ENCODE measurements at regions not wholly inside any gene's neighbourhood (a gene's known extent, or its start where the extent isn't known, plus 50 kb on each side); places are given as distances from the start of the nearest gene placed in this dataset.
"Not testable (repeated sequence)": the region's sequence is repeated elsewhere in the genome, so short reads cannot be mapped to it uniquely, and the experiment has no call there.

- DNase-seq (ENCODE audit: low read depth): no peak
These were observed 347.0 kb upstream of the MTPN start for GRCh38 chr7:136324073-136324704.

- DNase-seq (ENCODE audit: low read depth): no peak
These were observed 335.4 kb upstream of the MTPN start for GRCh38 chr7:136312592-136312991.

- DNase-seq (ENCODE audit: low read depth): no peak
These were observed 332.2 kb upstream of the MTPN start for GRCh38 chr7:136309407-136309806.

- DNase-seq (ENCODE audit: low read depth): no peak
These were observed 331.1 kb upstream of the MTPN start for GRCh38 chr7:136308230-136308629.

- DNase-seq (ENCODE audit: low read depth): no peak
These were observed 326.0 kb upstream of the MTPN start for GRCh38 chr7:136303162-136303561.

- no peak for DNase-seq (ENCODE audit: low read depth)
These were observed 324.9 kb upstream of the MTPN start for GRCh38 chr7:136302049-136302448.

- DNase-seq (ENCODE audit: low read depth): no peak
These were observed 317.8 kb upstream of the MTPN start for GRCh38 chr7:136294977-136295376.

GRCh38 chr7:136293841-136294391, 316.8 kb upstream of the MTPN start:
- no peak for DNase-seq (ENCODE audit: low read depth)

- DNase-seq (ENCODE audit: low read depth): no peak
These were observed 316.1 kb upstream of the MTPN start for GRCh38 chr7:136293272-136293671.

- no peak for DNase-seq (ENCODE audit: low read depth)
These were observed 315.2 kb upstream of the MTPN start for GRCh38 chr7:136292365-136292764.

- no peak for DNase-seq (ENCODE audit: low read depth)
These were observed 313.2 kb upstream of the MTPN start for GRCh38 chr7:136290351-136290750.

- no peak for DNase-seq (ENCODE audit: low read depth)
These were observed 300.9 kb upstream of the MTPN start for GRCh38 chr7:136278057-136278456.

- no peak for DNase-seq (ENCODE audit: low read depth)
These were observed 298.6 kb upstream of the MTPN start for GRCh38 chr7:136275794-136276193.

- DNase-seq (ENCODE audit: low read depth): no peak
These were observed 297.6 kb upstream of the MTPN start for GRCh38 chr7:136274636-136275345.

- DNase-seq (ENCODE audit: low read depth): no peak
These were observed 295.8 kb upstream of the MTPN start for GRCh38 chr7:136272934-136273333.

GRCh38 chr7:136267822-136268221, 290.7 kb upstream of the MTPN start:
- DNase-seq (ENCODE audit: low read depth): no peak

GRCh38 chr7:136266457-136266856, 289.3 kb upstream of the MTPN start:
- DNase-seq (ENCODE audit: low read depth): no peak

- DNase-seq (ENCODE audit: low read depth): not testable (repeated sequence)
These were observed 287.1 kb upstream of the MTPN start for GRCh38 chr7:136264304-136264703.

- DNase-seq (ENCODE audit: low read depth): not testable (repeated sequence)
These were observed 286.1 kb upstream of the MTPN start for GRCh38 chr7:136263112-136263860.

GRCh38 chr7:136260591-136260990, 283.4 kb upstream of the MTPN start:
- DNase-seq (ENCODE audit: low read depth): not testable (repeated sequence)

GRCh38 chr7:136259074-136259473, 281.9 kb upstream of the MTPN start:
- DNase-seq (ENCODE audit: low read depth): no peak

- DNase-seq (ENCODE audit: low read depth): no peak
These were observed 279.3 kb upstream of the MTPN start for GRCh38 chr7:136256491-136256890.

- no peak for DNase-seq (ENCODE audit: low read depth)
These were observed 277.0 kb upstream of the MTPN start for GRCh38 chr7:136254148-136254547.

Measured in stimulated activated CD8-positive, alpha-beta memory T cell treated with anti-CD3 and anti-CD28 coated beads, Interleukin-4, amount 100 ng/mL, for 24 hours (primary cell).